OCI-LY1 (cell line): ENCODE measurements at regions not wholly inside any gene's neighbourhood (a gene's known extent, or its start where the extent isn't known, plus 50 kb on each side); places are given as distances from the start of the nearest gene placed in this dataset.

Source experiments
- H2AFZ ChIP-seq: fragments of 200-600 bp; sonication (generic), shearing (Covaris generic); 2 replicates; pipeline ENCODE4 v1.6.0; 2014; ENCODE audit warnings: antibody characterized with exemption, mild to moderate bottlenecking, low read length
- H3F3A ChIP-seq: fragments of 200-600 bp; sonication (generic), shearing (Covaris generic); 2 replicates; pipeline ENCODE4 v1.6.0; 2014; ENCODE audit warnings: mild to moderate bottlenecking, antibody characterized with exemption, low read length, moderate library complexity; ENCODE audit not compliant: insufficient read depth
- H3K27ac ChIP-seq: fragments of 200-600 bp; sonication (generic); 2 replicates; pipeline ENCODE4 v1.5.1; 2014; ENCODE audit warnings: low read length, mixed run types, mild to moderate bottlenecking, low read depth; ENCODE audit not compliant: poor library complexity, severe bottlenecking
- H3K27me3 ChIP-seq: fragments of 200-600 bp; sonication (generic); 2 replicates; pipeline ENCODE4 v1.6.0; 2014; ENCODE audit warnings: antibody characterized with exemption, mild to moderate bottlenecking, low read length, moderate library complexity; ENCODE audit not compliant: insufficient read depth
- H3K36me3 ChIP-seq: fragments of 200-600 bp; sonication (generic); 2 replicates; pipeline ENCODE4 v1.6.1; 2014; ENCODE audit warnings: mild to moderate bottlenecking, antibody characterized with exemption, low read length, moderate library complexity, mixed read lengths; ENCODE audit not compliant: insufficient read depth
- H3K4me1 ChIP-seq: fragments of 200-600 bp; sonication (generic); 2 replicates; pipeline ENCODE4 v1.5.1; 2014; ENCODE audit warnings: mild to moderate bottlenecking, low read length, moderate library complexity; ENCODE audit not compliant: insufficient read depth, severe bottlenecking
- H3K4me2 ChIP-seq: fragments of 200-600 bp; sonication (generic), shearing (Covaris generic); 2 replicates; pipeline ENCODE4 v1.6.1; 2014; ENCODE audit warnings: low read length
- H3K4me3 ChIP-seq: fragments of 200-600 bp; sonication (generic); 2 replicates; pipeline ENCODE4 v1.5.1; 2014; ENCODE audit warnings: low read length, low read depth, mild to moderate bottlenecking, mixed read lengths; ENCODE audit not compliant: poor library complexity, severe bottlenecking
- H3K79me2 ChIP-seq: fragments of 200-600 bp; shearing (Covaris generic); 2 replicates; pipeline ENCODE4 v1.6.1; 2016; ENCODE audit warnings: mixed run types, low read length, mixed read lengths; ENCODE audit not compliant: insufficient read depth
- H3K9ac ChIP-seq: fragments of 200-600 bp; sonication (generic), shearing (Covaris generic); 2 replicates; pipeline ENCODE4 v1.6.1; 2014; ENCODE audit warnings: mild to moderate bottlenecking, low read length, mixed read lengths
- H3K9me2 ChIP-seq: fragments of 200-600 bp; sonication (generic), shearing (Covaris generic); 2 replicates; pipeline ENCODE4 v1.6.1; 2014; ENCODE audit warnings: low read depth, mild to moderate bottlenecking, low read length, mixed read lengths
- H3K9me3 ChIP-seq: fragments of 200-600 bp; shearing (Covaris generic); 2 replicates; pipeline ENCODE4 v1.6.1; 2014; ENCODE audit warnings: low read length, mixed read lengths
- H4K20me1 ChIP-seq: fragments of 200-600 bp; sonication (generic), shearing (Covaris generic); 2 replicates; pipeline ENCODE4 v1.6.0; 2016; ENCODE audit warnings: mild to moderate bottlenecking, low read length; ENCODE audit not compliant: insufficient read depth
- CTCF ChIP-seq: fragments of 200-600 bp; sonication (generic), shearing (Covaris generic); IDR thresholded peaks from 2 replicates; pipeline ENCODE4 v1.5.1; 2017; ENCODE audit warnings: mild to moderate bottlenecking, antibody characterized with exemption, low read length, moderate library complexity, mixed read lengths
- EZH2 ChIP-seq: fragments of 200-600 bp; sonication (generic), shearing (Covaris generic); IDR thresholded peaks from 2 replicates; pipeline ENCODE4 v1.8.0; 2017; ENCODE audit warnings: borderline replicate concordance, mixed run types, mild to moderate bottlenecking, antibody characterized with exemption, low read length, moderate library complexity, mixed read lengths

GRCh38 chr14:101460521-101460920 is 100.8 kb upstream of the DIO3 start:
- H3K27me3 ChIP-seq = no peaks in the 10 kb centered on the region
- no peak for TF ChIP-seq EZH2
- TF ChIP-seq CTCF = no peak

GRCh38 chr14:101460986-101461750 is 100.1 kb upstream of the DIO3 start:
- Histone ChIP-seq H3K36me3 (no peaks in the 10 kb centered on the region), H3K9me3 (no peaks in the 10 kb centered on the region), H3K27me3 (no peaks in the 10 kb centered on the region), H4K20me1 (no peaks in the 10 kb centered on the region), H3K27ac (no peak overlapping the region), H3K4me2 (no peak overlapping the region), H3K79me2 (no peaks in the 10 kb centered on the region), H3F3A (no peaks in the 10 kb centered on the region), H3K9me2 (no peaks in the 10 kb centered on the region), H3K4me1 (no peaks in the 10 kb centered on the region), H3K4me3 (no peak overlapping the region), H2AFZ (no peak overlapping the region), H3K9ac (no peak overlapping the region)
- TF ChIP-seq CTCF (no peak), EZH2 (no peak)

More at GRCh38 chr14:101460521-101460920, 100.8 kb upstream of the DIO3 start:
- no peaks in the 10 kb centered on the region for H3K9me2 ChIP-seq
- H3K36me3 ChIP-seq = no peaks in the 10 kb centered on the region
- H3K4me1 ChIP-seq = no peaks in the 10 kb centered on the region
- no peaks in the 10 kb centered on the region for H3F3A ChIP-seq
- H3K9me3 ChIP-seq = no peaks in the 10 kb centered on the region
- H4K20me1 ChIP-seq = no peaks in the 10 kb centered on the region
- no peak overlapping the region for H2AFZ ChIP-seq
- H3K27ac ChIP-seq = no peak overlapping the region
- no peak overlapping the region for H3K9ac ChIP-seq
- H3K79me2 ChIP-seq = no peaks in the 10 kb centered on the region
- H3K4me2 ChIP-seq = no peak overlapping the region
- no peak overlapping the region for H3K4me3 ChIP-seq

- TF ChIP-seq EZH2 (no peak), CTCF (no peak)
- H3K36me3 ChIP-seq = no peaks in the 10 kb centered on the region
- H4K20me1 ChIP-seq = no peaks in the 10 kb centered on the region
- H3K79me2 ChIP-seq = no peaks in the 10 kb centered on the region
- H3K4me2 ChIP-seq = no peak overlapping the region
- no peaks in the 10 kb centered on the region for H3K27me3 ChIP-seq
- no peak overlapping the region for H3K27ac ChIP-seq
- H3K4me3 ChIP-seq = no peak overlapping the region
- H3F3A ChIP-seq = no peaks in the 10 kb centered on the region
- no peaks in the 10 kb centered on the region for H3K9me3 ChIP-seq
- no peak overlapping the region for H2AFZ ChIP-seq
- H3K9ac ChIP-seq = no peak overlapping the region
- no peaks in the 10 kb centered on the region for H3K4me1 ChIP-seq
- no peaks in the 10 kb centered on the region for H3K9me2 ChIP-seq
These were observed 99.4 kb upstream of the DIO3 start for GRCh38 chr14:101461891-101462290.
